Neural progenitor cell (in vitro differentiated cells): ENCODE measurements at regions not wholly inside any gene's neighbourhood (a gene's known extent, or its start where the extent isn't known, plus 50 kb on each side); places are given as distances from the start of the nearest gene placed in this dataset.

ENCODE experiments used
- EZH2 ChIP-seq: fragments of 200-600 bp; sonication (generic); IDR thresholded peaks from 2 replicates; pipeline ENCODE4 v1.6.1; 2017; ENCODE audit warnings: antibody characterized with exemption, mild to moderate bottlenecking, moderate library complexity
- TF ChIP-seq, protein P1 (sequence below): fragments of 200-600 bp; sonication (generic); IDR thresholded peaks from 2 replicates; pipeline ENCODE4 v1.5.1; 2017; ENCODE audit warnings: antibody characterized with exemption, mild to moderate bottlenecking

DNA sequence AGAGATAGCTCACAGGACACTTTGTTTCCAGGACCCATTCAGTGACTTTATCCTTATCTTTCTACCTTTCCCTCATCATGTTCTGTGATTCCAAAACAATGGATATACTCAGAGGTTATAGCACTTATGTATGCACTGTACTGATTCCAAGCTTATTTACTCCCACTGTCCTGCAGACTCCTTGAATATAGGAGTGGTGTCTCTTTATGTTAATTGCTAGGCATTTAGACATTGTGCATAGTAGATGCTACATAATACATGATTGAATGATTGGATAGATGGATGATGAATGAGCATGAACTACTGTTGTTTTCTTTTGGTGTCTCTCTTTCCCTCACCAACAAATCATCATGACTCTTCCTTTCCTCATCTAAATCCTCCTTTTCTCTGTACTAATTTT is 279.1 kb upstream of the RAG2 start:
- TF ChIP-seq, protein P1, sequence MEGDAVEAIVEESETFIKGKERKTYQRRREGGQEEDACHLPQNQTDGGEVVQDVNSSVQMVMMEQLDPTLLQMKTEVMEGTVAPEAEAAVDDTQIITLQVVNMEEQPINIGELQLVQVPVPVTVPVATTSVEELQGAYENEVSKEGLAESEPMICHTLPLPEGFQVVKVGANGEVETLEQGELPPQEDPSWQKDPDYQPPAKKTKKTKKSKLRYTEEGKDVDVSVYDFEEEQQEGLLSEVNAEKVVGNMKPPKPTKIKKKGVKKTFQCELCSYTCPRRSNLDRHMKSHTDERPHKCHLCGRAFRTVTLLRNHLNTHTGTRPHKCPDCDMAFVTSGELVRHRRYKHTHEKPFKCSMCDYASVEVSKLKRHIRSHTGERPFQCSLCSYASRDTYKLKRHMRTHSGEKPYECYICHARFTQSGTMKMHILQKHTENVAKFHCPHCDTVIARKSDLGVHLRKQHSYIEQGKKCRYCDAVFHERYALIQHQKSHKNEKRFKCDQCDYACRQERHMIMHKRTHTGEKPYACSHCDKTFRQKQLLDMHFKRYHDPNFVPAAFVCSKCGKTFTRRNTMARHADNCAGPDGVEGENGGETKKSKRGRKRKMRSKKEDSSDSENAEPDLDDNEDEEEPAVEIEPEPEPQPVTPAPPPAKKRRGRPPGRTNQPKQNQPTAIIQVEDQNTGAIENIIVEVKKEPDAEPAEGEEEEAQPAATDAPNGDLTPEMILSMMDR = no peak
- TF ChIP-seq EZH2 = no peak
